NOMO-1 treated with DMSO at 0.1 percent for 48 hours (cell line): ENCODE measurements at regions not wholly inside any gene's neighbourhood (a gene's known extent, or its start where the extent isn't known, plus 50 kb on each side); places are given as distances from the start of the nearest gene placed in this dataset.
"Not testable (repeated sequence)": the region's sequence is repeated elsewhere in the genome, so short reads cannot be mapped to it uniquely, and the experiment has no call there.

Source experiments
- DNase-seq: peaks from one replicate; lab custom pipeline; 2025; ENCODE audit not compliant: unreplicated experiment; lab: John Stamatoyannopoulos, UW

GRCh38 chr2:209261366-209262053 lies 162.3 kb upstream of the MAP2 start:
- not testable (repeated sequence) for DNase-seq

GRCh38 chr2:209269024-209269423 lies 154.8 kb upstream of the MAP2 start:
- no peak for DNase-seq

GRCh38 chr2:209276000-209276399 lies 147.8 kb upstream of the MAP2 start:
- DNase-seq: no peak

- DNase-seq: no peak
Observed at GRCh38 chr2:209277444-209277843, 146.4 kb upstream of the MAP2 start.

GRCh38 chr2:209298601-209299000 lies 125.2 kb upstream of the MAP2 start:
- no peak for DNase-seq

- not testable (repeated sequence) for DNase-seq
Observed at GRCh38 chr2:209299478-209299877, 124.4 kb upstream of the MAP2 start.

- DNase-seq: not testable (repeated sequence)
Observed at GRCh38 chr2:209300766-209301165, 123.1 kb upstream of the MAP2 start.

- DNase-seq: no peak
Observed at GRCh38 chr2:209305026-209305425, 118.8 kb upstream of the MAP2 start.

GRCh38 chr2:209305746-209306196 lies 118.1 kb upstream of the MAP2 start:
- DNase-seq: no peak

- DNase-seq: no peak
Observed at GRCh38 chr2:209307161-209308001, 116.5 kb upstream of the MAP2 start.

GRCh38 chr2:209308415-209308814 lies 115.4 kb upstream of the MAP2 start:
- DNase-seq: no peak

GRCh38 chr2:209311948-209312347 lies 111.9 kb upstream of the MAP2 start:
- DNase-seq: no peak

GRCh38 chr2:209312450-209312849 lies 111.4 kb upstream of the MAP2 start:
- not testable (repeated sequence) for DNase-seq

- no peak for DNase-seq
Observed at GRCh38 chr2:209314653-209315052, 109.2 kb upstream of the MAP2 start.

- DNase-seq: no peak
Observed at GRCh38 chr2:209316141-209316540, 107.7 kb upstream of the MAP2 start.

- no peak for DNase-seq
Observed at GRCh38 chr2:209321076-209321475, 102.8 kb upstream of the MAP2 start.

- DNase-seq: no peak
Observed at GRCh38 chr2:209321581-209321980, 102.3 kb upstream of the MAP2 start.

GRCh38 chr2:209322041-209322440 lies 101.8 kb upstream of the MAP2 start:
- DNase-seq: no peak

GRCh38 chr2:209322905-209323512 lies 100.8 kb upstream of the MAP2 start:
- DNase-seq: no peak

- no peak for DNase-seq
Observed at GRCh38 chr2:209323738-209324137, 100.1 kb upstream of the MAP2 start.

GRCh38 chr2:209324281-209324680 lies 99.6 kb upstream of the MAP2 start:
- no peak for DNase-seq
